HG03565 (cell line): ENCODE measurements at regions not wholly inside any gene's neighbourhood (a gene's known extent, or its start where the extent isn't known, plus 50 kb on each side); places are given as distances from the start of the nearest gene placed in this dataset.
"Not testable (repeated sequence)": the region's sequence is repeated elsewhere in the genome, so short reads cannot be mapped to it uniquely, and the experiment has no call there.

Experiments
- ATAC-seq: cut with Tn5 transposase; IDR thresholded peaks from one replicate; pipeline ENCODE4 v1.9.1; 2021; ENCODE audit warnings: mild to moderate bottlenecking, moderate library complexity; ENCODE audit not compliant: unreplicated experiment

- no peak for ATAC-seq
These were observed 119.2 kb upstream of the SPACA7 start for GRCh38 chr13:112256716-112257494.

- ATAC-seq: no peak
These were observed 116.6 kb upstream of the SPACA7 start for GRCh38 chr13:112259511-112259910.

GRCh38 chr13:112260108-112261055 is 115.8 kb upstream of the SPACA7 start:
- ATAC-seq: no peak

GRCh38 chr13:112261924-112262323 is 114.2 kb upstream of the SPACA7 start:
- ATAC-seq: no peak

- no peak for ATAC-seq
These were observed 113.0 kb upstream of the SPACA7 start for GRCh38 chr13:112263152-112263551.

GRCh38 chr13:112267660-112268059 is 108.5 kb upstream of the SPACA7 start:
- no peak for ATAC-seq

- peak; percentile 83 for ATAC-seq
These were observed 105.2 kb upstream of the SPACA7 start for GRCh38 chr13:112270951-112271350.

- ATAC-seq: not testable (repeated sequence)
These were observed 89.4 kb upstream of the SPACA7 start for GRCh38 chr13:112286733-112287132.

- no peak for ATAC-seq
These were observed 55.9 kb upstream of the SPACA7 start for GRCh38 chr13:112320303-112320702.

GRCh38 chr13:112322557-112322956 is 53.6 kb upstream of the SPACA7 start:
- ATAC-seq: no peak

- ATAC-seq: no peak
These were observed 52.0 kb upstream of the SPACA7 start for GRCh38 chr13:112324116-112324515.

- ATAC-seq: no peak
These were observed 50.9 kb upstream of the SPACA7 start for GRCh38 chr13:112325142-112325808.

GRCh38 chr13:112325920-112326645 is 50.1 kb upstream of the SPACA7 start:
- ATAC-seq: no peak
